GM18519 (cell line): ENCODE measurements at regions not wholly inside any gene's neighbourhood (a gene's known extent, or its start where the extent isn't known, plus 50 kb on each side); places are given as distances from the start of the nearest gene placed in this dataset.

Source experiments
- ATAC-seq: cut with Tn5 transposase; IDR thresholded peaks from one replicate; pipeline ENCODE4 v1.9.1; 2021; ENCODE audit warnings: mild to moderate bottlenecking, moderate library complexity; ENCODE audit not compliant: unreplicated experiment, low FRiP score

- no peak for ATAC-seq
These were observed 537.2 kb downstream of the NPHP4 start for GRCh38 chr1:5455056-5455455.

- no peak for ATAC-seq
These were observed 538.9 kb downstream of the NPHP4 start for GRCh38 chr1:5453347-5453746.

GRCh38 chr1:5451671-5452070 is 540.6 kb downstream of the NPHP4 start:
- no peak for ATAC-seq

GRCh38 chr1:5448486-5448885 is 543.7 kb downstream of the NPHP4 start:
- ATAC-seq = no peak

- ATAC-seq = no peak
These were observed 544.7 kb downstream of the NPHP4 start for GRCh38 chr1:5447503-5447960.

GRCh38 chr1:5444396-5444795 is 547.8 kb downstream of the NPHP4 start:
- ATAC-seq = no peak

- no peak for ATAC-seq
These were observed 555.4 kb downstream of the NPHP4 start for GRCh38 chr1:5436808-5437207.

GRCh38 chr1:5435414-5435813 is 556.8 kb downstream of the NPHP4 start:
- no peak for ATAC-seq

- no peak for ATAC-seq
These were observed 559.8 kb downstream of the NPHP4 start for GRCh38 chr1:5432436-5432835.

GRCh38 chr1:5430911-5431697 is 561.1 kb downstream of the NPHP4 start:
- no peak for ATAC-seq

- ATAC-seq = no peak
These were observed 562.1 kb downstream of the NPHP4 start for GRCh38 chr1:5430136-5430535.

- no peak for ATAC-seq
These were observed 563.9 kb downstream of the NPHP4 start for GRCh38 chr1:5428351-5428750.

GRCh38 chr1:5427026-5427613 is 565.1 kb downstream of the NPHP4 start:
- ATAC-seq = no peak

- no peak for ATAC-seq
These were observed 567.2 kb downstream of the NPHP4 start for GRCh38 chr1:5424802-5425703.

GRCh38 chr1:5423109-5423508 is 569.1 kb downstream of the NPHP4 start:
- ATAC-seq = no peak

GRCh38 chr1:5419501-5419900 is 572.7 kb downstream of the NPHP4 start:
- ATAC-seq = no peak

GRCh38 chr1:5416518-5416917 is 575.7 kb downstream of the NPHP4 start:
- no peak for ATAC-seq

GRCh38 chr1:5415606-5416005 is 576.6 kb downstream of the NPHP4 start:
- ATAC-seq = no peak

- no peak for ATAC-seq
These were observed 581.6 kb downstream of the NPHP4 start for GRCh38 chr1:5410652-5411051.

- ATAC-seq = no peak
These were observed 583.8 kb downstream of the NPHP4 start for GRCh38 chr1:5408401-5408800.

- no peak for ATAC-seq
These were observed 587.0 kb downstream of the NPHP4 start for GRCh38 chr1:5405263-5405662.
